ENCODE measurements at regions not wholly inside any gene's neighbourhood (a gene's known extent, or its start where the extent isn't known, plus 50 kb on each side); places are given as distances from the start of the nearest gene placed in this dataset.

DNA sequence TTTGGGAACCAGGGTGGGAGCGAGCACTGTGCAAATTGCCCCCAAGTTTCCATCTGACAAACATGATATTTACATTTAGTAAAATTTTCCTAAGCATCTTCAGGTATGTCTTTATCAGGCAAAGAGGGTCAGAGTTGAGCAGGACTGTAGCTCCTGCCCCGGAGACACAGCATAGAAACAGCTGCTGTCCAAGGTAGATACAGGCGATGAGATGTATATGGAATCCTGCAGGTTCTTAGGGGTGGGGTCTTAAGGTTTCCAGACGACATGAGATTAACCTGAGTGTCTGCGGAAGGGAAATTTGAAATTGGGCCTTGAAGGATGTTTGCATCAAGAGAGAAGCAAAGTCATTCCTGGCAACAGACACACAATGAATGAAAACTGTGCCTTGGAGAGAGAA lies 998.8 kb downstream of the AACS start:
- DNase-seq (ENCODE audit: low read depth) = no peak
- no peak for TF ChIP-seq CTCF (IDR thresholded peaks at IDR 0.05; ENCODE audit: control insufficient read depth, insufficient read depth, low read depth, low read length, missing control alignments)
- H3K4me3 ChIP-seq (ENCODE audit: control insufficient read depth, low read depth, low read length) = no peak overlapping the region

- no peak overlapping the region for H3K4me3 ChIP-seq (ENCODE audit: control insufficient read depth, low read depth, low read length)
- no peak for DNase-seq (ENCODE audit: low read depth)
- TF ChIP-seq CTCF (IDR thresholded peaks at IDR 0.05; ENCODE audit: control insufficient read depth, insufficient read depth, low read depth, low read length, missing control alignments) = no peak
Observed at GRCh38 chr12:126067626-126068329, 1002.5 kb downstream of the AACS start.

DNA sequence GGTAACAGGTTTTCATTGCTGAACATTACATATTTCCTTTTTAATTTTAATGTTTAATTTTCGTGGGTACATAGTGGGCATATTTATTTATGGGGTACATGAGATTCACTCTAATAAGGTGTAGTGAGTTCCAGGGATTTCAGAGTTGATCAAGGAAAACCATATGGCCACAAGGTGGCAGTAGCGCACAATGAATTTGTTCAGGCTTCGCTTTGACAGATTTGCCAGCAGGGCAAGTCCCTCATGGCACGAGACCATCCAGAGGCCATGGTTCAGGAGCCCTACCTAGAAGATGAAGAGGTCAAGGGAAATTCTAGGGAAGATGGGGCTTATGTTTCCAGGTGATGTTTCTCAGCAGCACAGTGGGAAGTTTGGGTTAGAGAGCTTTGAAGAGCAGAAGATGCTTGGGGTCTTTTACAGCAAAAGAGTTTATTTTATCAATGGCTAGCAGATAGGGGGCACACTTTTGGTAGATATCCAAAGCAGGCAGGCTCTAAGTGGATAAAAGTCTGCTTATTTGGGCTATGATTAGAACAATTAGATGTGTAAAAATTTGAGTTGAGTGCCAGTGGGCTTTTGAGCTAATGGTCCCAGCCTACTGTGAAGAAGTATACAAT lies 1004.4 kb downstream of the AACS start:
- H3K4me3 ChIP-seq (ENCODE audit: control insufficient read depth, low read depth, low read length) = no peak overlapping the region

DNA sequence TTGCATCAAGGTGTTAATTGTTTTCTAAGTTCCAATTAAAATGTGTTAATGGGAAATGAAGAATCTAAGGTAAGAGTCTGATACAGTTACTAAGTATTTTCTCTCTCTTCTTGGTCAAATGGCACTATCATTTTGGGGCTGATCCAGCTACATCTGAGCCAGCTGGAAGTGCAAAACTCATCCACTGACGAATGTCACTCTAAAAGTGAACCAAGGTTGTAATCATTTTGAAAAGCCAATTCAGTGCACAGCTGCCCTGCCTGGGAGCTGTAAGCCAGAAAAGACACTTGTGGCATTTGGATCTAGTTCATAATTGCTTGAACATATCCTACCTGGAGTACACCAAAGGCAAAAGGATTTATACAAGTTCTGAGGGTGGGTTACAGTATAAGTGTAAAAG lies 1011.3 kb downstream of the AACS start:
- no peak for DNase-seq (ENCODE audit: low read depth)
- TF ChIP-seq CTCF (IDR thresholded peaks at IDR 0.05; ENCODE audit: control insufficient read depth, insufficient read depth, low read depth, low read length, missing control alignments) = no peak
- H3K4me3 ChIP-seq (ENCODE audit: control insufficient read depth, low read depth, low read length) = no peak overlapping the region

More for the DNA sequence above, 1004.4 kb downstream of the AACS start:
- peak; percentile 60 for TF ChIP-seq CTCF (IDR thresholded peaks at IDR 0.05; ENCODE audit: control insufficient read depth, insufficient read depth, low read depth, low read length, missing control alignments)
- peak; percentile 14 for DNase-seq (ENCODE audit: low read depth)

DNA sequence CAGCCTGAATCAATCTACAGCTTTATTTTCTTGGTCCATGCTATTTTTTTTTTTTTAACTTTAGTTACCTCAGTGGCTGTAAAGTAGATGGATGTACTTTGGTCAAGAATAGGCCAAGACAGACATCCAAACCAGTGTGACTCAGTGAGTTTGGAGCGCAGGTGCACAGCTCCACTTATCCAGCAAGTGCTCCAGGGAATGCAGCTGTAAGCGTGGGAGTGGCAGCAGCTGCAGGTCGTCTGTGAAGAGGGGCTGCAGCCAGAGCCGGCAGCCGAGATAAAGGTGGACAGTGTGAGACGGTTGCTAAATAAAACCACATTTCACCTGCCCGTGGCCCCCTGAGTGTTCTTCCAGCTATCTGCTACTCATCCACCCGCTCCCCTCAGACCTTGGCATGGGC lies 1018.7 kb downstream of the AACS start:
- TF ChIP-seq CTCF (IDR thresholded peaks at IDR 0.05; ENCODE audit: control insufficient read depth, insufficient read depth, low read depth, low read length, missing control alignments) = no peak
- DNase-seq (ENCODE audit: low read depth) = no peak
- no peak overlapping the region for H3K4me3 ChIP-seq (ENCODE audit: control insufficient read depth, low read depth, low read length)

DNA sequence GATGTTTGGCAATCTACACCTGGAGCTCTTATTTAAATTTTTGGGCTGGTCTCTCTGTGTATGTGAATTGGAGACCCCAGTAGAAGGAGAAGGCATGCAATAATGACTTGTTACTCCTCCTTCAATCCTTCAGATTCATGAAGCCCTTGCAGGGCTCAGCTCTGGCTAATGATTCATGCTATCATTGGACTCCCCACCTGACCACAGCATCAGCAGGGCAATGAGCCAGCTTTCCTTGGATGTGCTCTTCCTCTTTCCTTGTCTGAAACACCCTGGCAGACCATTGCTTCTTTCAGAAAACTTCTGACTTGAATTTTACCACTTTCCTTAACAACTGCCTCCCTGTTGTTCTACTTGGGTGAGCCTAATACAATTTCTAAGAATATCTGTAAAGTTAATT lies 1019.2 kb downstream of the AACS start:
- no peak for DNase-seq (ENCODE audit: low read depth)
- no peak overlapping the region for H3K4me3 ChIP-seq (ENCODE audit: control insufficient read depth, low read depth, low read length)
- TF ChIP-seq CTCF (IDR thresholded peaks at IDR 0.05; ENCODE audit: control insufficient read depth, insufficient read depth, low read depth, low read length, missing control alignments) = no peak
